ENCODE measurements at regions not wholly inside any gene's neighbourhood (a gene's known extent, or its start where the extent isn't known, plus 50 kb on each side); places are given as distances from the start of the nearest gene placed in this dataset.

DNA sequence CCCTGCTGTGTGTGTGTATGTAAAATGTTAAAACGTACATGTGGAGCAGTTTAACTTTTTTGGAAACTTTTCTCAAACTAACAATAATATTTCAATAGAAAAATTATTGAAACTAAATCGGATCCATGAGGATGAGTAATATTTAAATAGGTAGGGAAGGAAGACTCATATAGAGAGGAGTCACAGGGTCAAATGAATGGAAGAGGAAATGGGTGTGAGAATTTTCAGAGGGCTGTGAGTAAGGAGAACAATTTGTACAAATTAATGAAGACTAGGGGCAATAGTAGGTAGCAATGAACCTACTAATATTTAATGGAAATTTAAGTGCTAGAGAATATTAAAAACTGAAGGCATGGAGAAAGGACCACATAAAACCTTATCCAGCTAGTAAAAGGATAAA is 290.7 kb upstream of the PCDH18 start:
- TF ChIP-seq CTCF (IDR thresholded peaks at IDR 0.05): no peak
- Histone ChIP-seq H3K4me3 (no peak overlapping the region), H3K9me3 (no peaks in the 10 kb centered on the region), H3K4me1 (no peaks in the 10 kb centered on the region), H3K27me3 (no peaks in the 10 kb centered on the region), H3K36me3 (no peaks in the 10 kb centered on the region), H3K27ac (no peak overlapping the region)
- DNase-seq (ENCODE audit: low spot score): no peak

DNA sequence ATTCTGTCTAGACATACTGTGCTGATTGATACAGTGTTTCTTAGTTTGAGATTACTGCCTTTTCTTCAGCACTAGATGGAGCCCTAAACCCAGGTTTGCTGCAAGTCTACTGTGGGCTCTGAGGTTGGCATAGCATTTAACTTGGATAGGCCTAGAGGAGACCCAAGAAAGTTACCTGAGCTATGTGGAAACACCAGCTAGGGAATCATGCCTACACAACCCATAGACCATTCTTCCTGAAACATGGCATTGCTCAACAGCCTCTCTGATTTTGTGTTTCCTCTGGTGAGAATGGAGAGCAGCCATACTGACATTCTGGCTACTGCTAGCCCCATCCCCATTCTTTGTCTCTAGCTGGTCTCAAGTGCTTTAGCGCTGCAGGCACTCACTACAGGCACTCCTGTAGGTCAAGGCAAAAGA is 287.7 kb upstream of the PCDH18 start:
- Histone ChIP-seq H3K36me3 (no peaks in the 10 kb centered on the region), H3K4me1 (no peaks in the 10 kb centered on the region)

DNA sequence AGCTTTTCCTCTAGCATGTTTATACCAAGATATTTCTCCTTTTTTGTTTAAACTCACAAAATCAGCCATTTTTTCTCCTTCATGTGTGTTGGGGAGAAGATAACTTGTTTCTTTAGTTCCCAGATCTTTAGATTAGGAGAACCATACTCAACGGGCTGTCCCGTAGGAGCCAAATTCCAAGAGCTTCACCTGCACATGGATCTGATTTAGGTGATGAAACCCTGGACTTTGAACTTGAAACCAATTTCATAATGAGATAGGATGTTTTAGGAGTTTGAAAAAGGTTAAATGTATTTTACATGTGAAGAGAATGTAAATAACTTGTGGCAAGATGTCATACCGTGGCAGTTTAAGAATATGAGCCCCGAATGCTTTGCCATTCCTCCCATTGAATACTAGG is 280.0 kb upstream of the PCDH18 start:
- Histone ChIP-seq H3K27me3 (no peaks in the 10 kb centered on the region), H3K9me3 (no peaks in the 10 kb centered on the region), H3K27ac (no peak overlapping the region), H3K36me3 (no peaks in the 10 kb centered on the region), H3K4me3 (no peak overlapping the region), H3K4me1 (no peaks in the 10 kb centered on the region)
- TF ChIP-seq CTCF (IDR thresholded peaks at IDR 0.05): no peak
- no peak for DNase-seq (ENCODE audit: low spot score)

More for the DNA sequence above, 287.7 kb upstream of the PCDH18 start:
- TF ChIP-seq CTCF (IDR thresholded peaks at IDR 0.05): peak in 1 of 2 donors; percentile 28
- Histone ChIP-seq H3K4me3 (no peak overlapping the region), H3K27ac (no peak overlapping the region), H3K27me3 (no peaks in the 10 kb centered on the region), H3K9me3 (no peaks in the 10 kb centered on the region)
- no peak for DNase-seq (ENCODE audit: low spot score)

- H3K36me3 ChIP-seq: no peaks in the 10 kb centered on the region
- TF ChIP-seq CTCF (IDR thresholded peaks at IDR 0.05): no peak
- no peaks in the 10 kb centered on the region for H3K4me1 ChIP-seq
- no peak for DNase-seq (ENCODE audit: low spot score)
- H3K27ac ChIP-seq: no peak overlapping the region
- no peak overlapping the region for H3K4me3 ChIP-seq
- no peaks in the 10 kb centered on the region for H3K9me3 ChIP-seq
- H3K27me3 ChIP-seq: no peaks in the 10 kb centered on the region
Measured at GRCh38 chr4:137806420-137806819, 274.1 kb upstream of the PCDH18 start.

DNA sequence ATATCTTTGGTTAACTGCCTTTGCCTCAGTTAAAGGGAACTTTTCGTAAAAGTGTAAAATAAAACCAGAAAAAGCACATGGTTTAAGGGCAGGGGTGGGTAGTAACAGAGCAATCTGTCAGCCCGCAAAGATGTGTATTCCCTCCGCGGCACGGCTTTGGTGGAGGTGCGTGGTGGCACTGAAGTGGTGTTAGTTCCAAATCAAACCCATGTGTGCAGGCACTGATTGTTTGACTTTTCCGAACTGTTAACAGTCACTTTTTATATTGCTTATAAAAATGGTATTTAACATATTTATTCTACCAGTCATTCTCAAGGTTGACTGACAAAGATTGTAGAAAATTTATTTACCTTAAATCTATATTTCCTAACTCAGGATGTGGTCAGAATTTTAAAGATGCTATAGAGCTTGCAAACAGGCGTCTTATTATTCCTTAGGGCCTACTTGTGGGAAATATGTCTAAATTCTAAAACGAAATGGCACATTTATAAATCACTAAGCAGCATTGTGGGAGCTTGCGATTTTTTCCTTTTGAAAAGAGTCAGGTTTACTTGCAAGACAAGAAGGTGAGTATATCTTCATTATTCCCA is 272.7 kb upstream of the PCDH18 start:
- Histone ChIP-seq H3K27me3 (no peaks in the 10 kb centered on the region), H3K4me3 (no peak overlapping the region), H3K36me3 (no peaks in the 10 kb centered on the region), H3K27ac (no peak overlapping the region), H3K9me3 (no peaks in the 10 kb centered on the region), H3K4me1 (no peaks in the 10 kb centered on the region)
- TF ChIP-seq CTCF (IDR thresholded peaks at IDR 0.05): no peak
- no peak for DNase-seq (ENCODE audit: low spot score)

GRCh38 chr4:137800861-137801260 is 268.6 kb upstream of the PCDH18 start:
- Histone ChIP-seq H3K4me3 (no peak overlapping the region), H3K9me3 (peaks cover 0 to 5% of the 10 kb centered on the region in 2 donors), H3K27me3 (no peaks in the 10 kb centered on the region), H3K27ac (no peak overlapping the region), H3K4me1 (no peaks in the 10 kb centered on the region), H3K36me3 (no peaks in the 10 kb centered on the region)
- TF ChIP-seq CTCF (IDR thresholded peaks at IDR 0.05): no peak
- no peak for DNase-seq (ENCODE audit: low spot score)
